ENCODE measurements at regions not wholly inside any gene's neighbourhood (a gene's known extent, or its start where the extent isn't known, plus 50 kb on each side); places are given as distances from the start of the nearest gene placed in this dataset.
"Not testable (repeated sequence)": the region's sequence is repeated elsewhere in the genome, so short reads cannot be mapped to it uniquely, and the experiment has no call there.

- not testable (repeated sequence) for H2BK12ac ChIP-seq (ENCODE audit: low read length); H2AK5ac ChIP-seq (ENCODE audit: low read depth, low read length); H3K9ac ChIP-seq (ENCODE audit: low read depth, low read length, poor library complexity); H2BK15ac ChIP-seq (ENCODE audit: low read length); H2AFZ ChIP-seq (ENCODE audit: low read length); H4K8ac ChIP-seq (ENCODE audit: low read depth, low read length); H3K4me2 ChIP-seq (ENCODE audit: insufficient read depth, low read length, poor library complexity, severe bottlenecking); H3K27ac ChIP-seq (replicated peaks; ENCODE audit: low read length); H3K4me3 ChIP-seq (ENCODE audit: low read length in 2 of 2); H3K79me1 ChIP-seq (ENCODE audit: low read depth, low read length); H3K9me3 ChIP-seq (replicated peaks in 1 of 2; ENCODE audit: control insufficient read depth in 2 of 2, insufficient read depth in 1 of 2, low read depth in 1 of 2, low read length in 2 of 2); DNase-seq (ENCODE audit: low spot score); H3K4ac ChIP-seq (ENCODE audit: low read length); H2BK120ac ChIP-seq (ENCODE audit: low read depth, low read length); H3K4me1 ChIP-seq (ENCODE audit: control insufficient read depth in 2 of 2, insufficient read depth in 1 of 2, low read depth in 1 of 2, low read length in 2 of 2); H3K18ac ChIP-seq (ENCODE audit: low read length); H3K14ac ChIP-seq (ENCODE audit: low read length); H3K23ac ChIP-seq (ENCODE audit: low read depth, low read length, poor library complexity); H2BK5ac ChIP-seq (ENCODE audit: low read length); H4K91ac ChIP-seq (ENCODE audit: low read depth, low read length, poor library complexity); H3K36me3 ChIP-seq (replicated peaks in 1 of 2; ENCODE audit: control insufficient read depth in 2 of 2, insufficient read depth in 2 of 2, low read length in 2 of 2); H3K27me3 ChIP-seq (ENCODE audit: control insufficient read depth in 3 of 3, insufficient read depth in 3 of 3, low read depth in 1 of 3, low read length in 3 of 3)
- WGBS, 2 donors (ENCODE audit: extremely low coverage in 2 of 2, insufficient read length in 2 of 2, insufficient replicate concordance in 1 of 2): no CpG with 5 or more reads among the region's 29 CpGs
Measured at GRCh38 chr1:146443088-146443870, 214.5 kb upstream of the NOTCH2NLA start.

- H3K27me3 ChIP-seq (ENCODE audit: control insufficient read depth in 3 of 3, insufficient read depth in 3 of 3, low read depth in 1 of 3, low read length in 3 of 3); H3K4ac ChIP-seq (ENCODE audit: low read length); H2AK5ac ChIP-seq (ENCODE audit: low read depth, low read length); H2BK12ac ChIP-seq (ENCODE audit: low read length); H2BK15ac ChIP-seq (ENCODE audit: low read length); H3K27ac ChIP-seq (replicated peaks; ENCODE audit: low read length); H3K4me2 ChIP-seq (ENCODE audit: insufficient read depth, low read length, poor library complexity, severe bottlenecking); H3K79me1 ChIP-seq (ENCODE audit: low read depth, low read length); H4K8ac ChIP-seq (ENCODE audit: low read depth, low read length); H3K9ac ChIP-seq (ENCODE audit: low read depth, low read length, poor library complexity); DNase-seq (ENCODE audit: low spot score); H2BK5ac ChIP-seq (ENCODE audit: low read length); H2BK120ac ChIP-seq (ENCODE audit: low read depth, low read length); H3K36me3 ChIP-seq (replicated peaks in 1 of 2; ENCODE audit: control insufficient read depth in 2 of 2, insufficient read depth in 2 of 2, low read length in 2 of 2); H4K91ac ChIP-seq (ENCODE audit: low read depth, low read length, poor library complexity); H3K23ac ChIP-seq (ENCODE audit: low read depth, low read length, poor library complexity); H3K18ac ChIP-seq (ENCODE audit: low read length); H3K14ac ChIP-seq (ENCODE audit: low read length); H3K4me1 ChIP-seq (ENCODE audit: control insufficient read depth in 2 of 2, insufficient read depth in 1 of 2, low read depth in 1 of 2, low read length in 2 of 2); H3K4me3 ChIP-seq (ENCODE audit: low read length in 2 of 2); H3K9me3 ChIP-seq (replicated peaks in 1 of 2; ENCODE audit: control insufficient read depth in 2 of 2, insufficient read depth in 1 of 2, low read depth in 1 of 2, low read length in 2 of 2); H2AFZ ChIP-seq (ENCODE audit: low read length): not testable (repeated sequence)
- WGBS, 2 donors (ENCODE audit: extremely low coverage in 2 of 2, insufficient read length in 2 of 2, insufficient replicate concordance in 1 of 2): no CpG with 5 or more reads among the region's 6 CpGs
Measured at GRCh38 chr1:146438543-146438942, 209.7 kb upstream of the NOTCH2NLA start.

GRCh38 chr1:146416642-146417041 lies 187.8 kb upstream of the NOTCH2NLA start:
- H3K14ac ChIP-seq (ENCODE audit: low read length); H2BK5ac ChIP-seq (ENCODE audit: low read length); H2BK15ac ChIP-seq (ENCODE audit: low read length); H3K27ac ChIP-seq (replicated peaks; ENCODE audit: low read length); H3K27me3 ChIP-seq (ENCODE audit: control insufficient read depth in 3 of 3, insufficient read depth in 3 of 3, low read depth in 1 of 3, low read length in 3 of 3); H2AK5ac ChIP-seq (ENCODE audit: low read depth, low read length); DNase-seq (ENCODE audit: low spot score); H4K91ac ChIP-seq (ENCODE audit: low read depth, low read length, poor library complexity); H4K8ac ChIP-seq (ENCODE audit: low read depth, low read length); H3K4me3 ChIP-seq (ENCODE audit: low read length in 2 of 2); H2AFZ ChIP-seq (ENCODE audit: low read length); H3K9ac ChIP-seq (ENCODE audit: low read depth, low read length, poor library complexity); H3K4me2 ChIP-seq (ENCODE audit: insufficient read depth, low read length, poor library complexity, severe bottlenecking); H3K36me3 ChIP-seq (replicated peaks in 1 of 2; ENCODE audit: control insufficient read depth in 2 of 2, insufficient read depth in 2 of 2, low read length in 2 of 2); H3K4me1 ChIP-seq (ENCODE audit: control insufficient read depth in 2 of 2, insufficient read depth in 1 of 2, low read depth in 1 of 2, low read length in 2 of 2); H2BK12ac ChIP-seq (ENCODE audit: low read length); H3K4ac ChIP-seq (ENCODE audit: low read length); H3K23ac ChIP-seq (ENCODE audit: low read depth, low read length, poor library complexity); H2BK120ac ChIP-seq (ENCODE audit: low read depth, low read length); H3K79me1 ChIP-seq (ENCODE audit: low read depth, low read length); H3K18ac ChIP-seq (ENCODE audit: low read length); H3K9me3 ChIP-seq (replicated peaks in 1 of 2; ENCODE audit: control insufficient read depth in 2 of 2, insufficient read depth in 1 of 2, low read depth in 1 of 2, low read length in 2 of 2): not testable (repeated sequence)
- WGBS, 2 donors (ENCODE audit: extremely low coverage in 2 of 2, insufficient read length in 2 of 2, insufficient replicate concordance in 1 of 2): no CpG with 5 or more reads among the region's 1 CpG

GRCh38 chr1:146415017-146415416 lies 186.2 kb upstream of the NOTCH2NLA start:
- DNase-seq (ENCODE audit: low spot score); H2BK15ac ChIP-seq (ENCODE audit: low read length); H3K9me3 ChIP-seq (replicated peaks in 1 of 2; ENCODE audit: control insufficient read depth in 2 of 2, insufficient read depth in 1 of 2, low read depth in 1 of 2, low read length in 2 of 2); H3K79me1 ChIP-seq (ENCODE audit: low read depth, low read length); H2BK5ac ChIP-seq (ENCODE audit: low read length); H3K4ac ChIP-seq (ENCODE audit: low read length); H3K14ac ChIP-seq (ENCODE audit: low read length); H2BK120ac ChIP-seq (ENCODE audit: low read depth, low read length); H2AFZ ChIP-seq (ENCODE audit: low read length); H4K91ac ChIP-seq (ENCODE audit: low read depth, low read length, poor library complexity); H2AK5ac ChIP-seq (ENCODE audit: low read depth, low read length); H3K4me2 ChIP-seq (ENCODE audit: insufficient read depth, low read length, poor library complexity, severe bottlenecking); H3K9ac ChIP-seq (ENCODE audit: low read depth, low read length, poor library complexity); H3K27me3 ChIP-seq (ENCODE audit: control insufficient read depth in 3 of 3, insufficient read depth in 3 of 3, low read depth in 1 of 3, low read length in 3 of 3); H3K18ac ChIP-seq (ENCODE audit: low read length); H3K4me3 ChIP-seq (ENCODE audit: low read length in 2 of 2); H3K4me1 ChIP-seq (ENCODE audit: control insufficient read depth in 2 of 2, insufficient read depth in 1 of 2, low read depth in 1 of 2, low read length in 2 of 2); H3K23ac ChIP-seq (ENCODE audit: low read depth, low read length, poor library complexity); H3K36me3 ChIP-seq (replicated peaks in 1 of 2; ENCODE audit: control insufficient read depth in 2 of 2, insufficient read depth in 2 of 2, low read length in 2 of 2); H2BK12ac ChIP-seq (ENCODE audit: low read length); H3K27ac ChIP-seq (replicated peaks; ENCODE audit: low read length); H4K8ac ChIP-seq (ENCODE audit: low read depth, low read length): not testable (repeated sequence)
- WGBS, 2 donors (ENCODE audit: extremely low coverage in 2 of 2, insufficient read length in 2 of 2, insufficient replicate concordance in 1 of 2): no CpG with 5 or more reads among the region's 7 CpGs
